ENCODE measurements at regions not wholly inside any gene's neighbourhood (a gene's known extent, or its start where the extent isn't known, plus 50 kb on each side); places are given as distances from the start of the nearest gene placed in this dataset.
"Not testable (repeated sequence)": the region's sequence is repeated elsewhere in the genome, so short reads cannot be mapped to it uniquely, and the experiment has no call there.

DNA sequence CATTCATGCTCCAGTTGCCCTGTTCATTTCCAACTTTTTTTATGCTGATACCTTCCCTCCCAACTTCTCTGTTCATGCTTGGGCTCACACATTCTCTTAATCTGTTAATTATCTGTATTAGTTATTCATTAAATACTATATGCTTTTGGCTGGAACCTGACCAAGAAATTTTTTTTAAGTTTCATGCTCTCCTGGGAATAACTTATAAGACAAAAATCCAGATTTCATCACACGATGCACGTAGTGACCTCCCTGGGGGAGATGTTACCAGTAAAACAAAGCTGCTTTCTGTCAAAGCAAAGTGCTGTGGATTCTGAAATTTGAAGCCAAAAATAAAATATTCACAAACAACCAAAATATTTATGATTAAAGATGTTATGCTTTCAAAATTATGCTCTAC lies 215.0 kb upstream of the USP15 start:
- no peak for DNase-seq (ENCODE audit: low spot score in 2 of 2)
- no peak overlapping the region for H3K4me3 ChIP-seq (ENCODE audit: low read depth, poor library complexity, severe bottlenecking)
- 16 to 54% methylated on average over 2 of the region's 2 CpGs for WGBS, 2 donors
- TF ChIP-seq, protein P1, sequence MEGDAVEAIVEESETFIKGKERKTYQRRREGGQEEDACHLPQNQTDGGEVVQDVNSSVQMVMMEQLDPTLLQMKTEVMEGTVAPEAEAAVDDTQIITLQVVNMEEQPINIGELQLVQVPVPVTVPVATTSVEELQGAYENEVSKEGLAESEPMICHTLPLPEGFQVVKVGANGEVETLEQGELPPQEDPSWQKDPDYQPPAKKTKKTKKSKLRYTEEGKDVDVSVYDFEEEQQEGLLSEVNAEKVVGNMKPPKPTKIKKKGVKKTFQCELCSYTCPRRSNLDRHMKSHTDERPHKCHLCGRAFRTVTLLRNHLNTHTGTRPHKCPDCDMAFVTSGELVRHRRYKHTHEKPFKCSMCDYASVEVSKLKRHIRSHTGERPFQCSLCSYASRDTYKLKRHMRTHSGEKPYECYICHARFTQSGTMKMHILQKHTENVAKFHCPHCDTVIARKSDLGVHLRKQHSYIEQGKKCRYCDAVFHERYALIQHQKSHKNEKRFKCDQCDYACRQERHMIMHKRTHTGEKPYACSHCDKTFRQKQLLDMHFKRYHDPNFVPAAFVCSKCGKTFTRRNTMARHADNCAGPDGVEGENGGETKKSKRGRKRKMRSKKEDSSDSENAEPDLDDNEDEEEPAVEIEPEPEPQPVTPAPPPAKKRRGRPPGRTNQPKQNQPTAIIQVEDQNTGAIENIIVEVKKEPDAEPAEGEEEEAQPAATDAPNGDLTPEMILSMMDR (IDR thresholded peaks at IDR 0.05): no peak
- TF ChIP-seq POLR2A (IDR thresholded peaks at IDR 0.05): no peak
- intact Hi-C loops (cut with DNase I; ENCODE audit: low total_unique reads): no loop called here

DNA sequence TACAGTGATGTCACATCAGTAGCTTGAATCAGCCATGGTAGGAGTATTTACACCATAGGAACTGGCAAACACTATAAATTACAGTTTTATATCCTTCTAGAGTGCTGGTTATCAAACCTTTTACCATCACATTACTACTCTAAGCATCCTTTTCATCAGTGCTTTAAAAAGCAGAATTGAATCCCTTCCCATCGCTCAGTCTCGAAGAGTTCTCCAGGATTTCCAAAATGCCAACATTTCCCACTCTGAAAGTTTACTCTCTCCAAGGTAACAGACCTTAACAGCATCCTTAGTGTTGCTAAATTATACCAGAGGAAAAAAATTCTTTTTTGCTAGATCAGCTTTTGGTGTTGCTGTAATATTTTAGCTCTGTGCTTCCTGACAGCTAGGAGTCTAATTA lies 209.4 kb upstream of the USP15 start:
- WGBS, 2 donors: 95 to 98% methylated on average over 2 of the region's 2 CpGs
- intact Hi-C loops (cut with DNase I; ENCODE audit: low total_unique reads): no loop called here
- TF ChIP-seq, protein P1 (IDR thresholded peaks at IDR 0.05): no peak
- no peak for TF ChIP-seq POLR2A (IDR thresholded peaks at IDR 0.05)
- no peak for DNase-seq (ENCODE audit: low spot score in 2 of 2)
- H3K4me3 ChIP-seq (ENCODE audit: low read depth, poor library complexity, severe bottlenecking): no peak overlapping the region

DNA sequence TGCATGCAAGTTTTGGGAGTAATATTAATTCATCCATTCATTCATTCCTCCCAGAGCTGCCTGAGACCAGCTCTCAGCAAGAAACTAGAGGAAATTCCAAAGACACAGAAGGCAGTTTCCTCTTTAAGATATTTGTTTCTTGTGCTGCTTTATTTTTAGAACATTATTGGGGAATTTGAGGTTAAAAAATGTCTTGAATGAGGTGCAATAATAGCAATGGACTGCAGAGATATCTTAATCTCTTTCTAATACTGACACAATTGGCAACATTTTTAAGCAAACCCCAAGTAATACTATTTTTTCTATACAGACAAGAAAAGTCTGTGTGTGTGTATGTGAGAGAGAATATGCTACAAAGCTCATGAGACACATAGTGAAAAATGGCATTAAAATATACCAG lies 190.2 kb upstream of the USP15 start:
- no peak for DNase-seq (ENCODE audit: low spot score in 2 of 2)
- TF ChIP-seq POLR2A (IDR thresholded peaks at IDR 0.05): no peak
- TF ChIP-seq, protein P1 (IDR thresholded peaks at IDR 0.05): no peak
- intact Hi-C loops (cut with DNase I; ENCODE audit: low total_unique reads): no loop called here
- no peak overlapping the region for H3K4me3 ChIP-seq (ENCODE audit: low read depth, poor library complexity, severe bottlenecking)

DNA sequence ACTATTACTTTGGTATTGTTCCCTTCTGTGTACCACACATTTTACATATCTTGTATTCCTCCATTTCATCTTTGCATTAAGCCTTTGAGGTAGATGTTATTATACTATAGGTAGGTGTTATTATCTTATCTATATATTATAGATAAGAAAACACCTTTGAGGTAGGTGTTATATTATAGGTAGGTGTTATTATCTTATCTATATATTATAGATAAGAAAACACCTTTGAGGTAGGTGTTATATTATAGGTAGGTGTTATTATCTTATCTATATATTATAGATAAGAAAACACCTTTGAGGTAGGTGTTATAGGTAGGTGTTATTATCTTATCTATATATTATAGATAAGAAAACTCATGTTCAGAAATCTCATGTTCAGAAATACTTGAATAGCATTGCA lies 187.0 kb upstream of the USP15 start:
- intact Hi-C loops (cut with DNase I; ENCODE audit: low total_unique reads): not testable (repeated sequence)

DNA sequence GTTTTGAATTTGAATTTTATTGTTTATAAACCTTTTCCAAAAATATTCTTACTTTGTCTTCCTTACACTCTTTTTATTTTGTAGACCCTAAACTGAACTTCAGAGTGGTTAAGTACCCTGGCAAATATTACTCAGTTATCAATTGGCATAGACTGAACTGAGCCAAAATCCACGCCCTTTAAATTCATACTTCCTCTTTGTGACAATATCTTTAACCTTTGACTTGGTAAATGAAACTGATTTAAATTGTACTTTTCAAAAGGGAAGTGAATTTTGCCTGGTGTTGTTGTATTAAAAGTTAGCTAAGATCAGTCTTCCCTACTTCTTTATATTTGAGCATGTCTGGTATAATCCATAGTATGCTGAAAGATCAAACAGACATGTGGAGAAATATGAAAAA lies 184.3 kb upstream of the USP15 start:
- DNase-seq (ENCODE audit: low spot score in 2 of 2): no peak
- intact Hi-C loops (cut with DNase I; ENCODE audit: low total_unique reads): no loop called here
- TF ChIP-seq, protein P1 (IDR thresholded peaks at IDR 0.05): no peak
- TF ChIP-seq POLR2A (IDR thresholded peaks at IDR 0.05): no peak
- no peak overlapping the region for H3K4me3 ChIP-seq (ENCODE audit: low read depth, poor library complexity, severe bottlenecking)
- WGBS, 2 donors: 64 to 65% methylated on average over 1 of the region's 1 CpG

More for the DNA sequence above, 187.0 kb upstream of the USP15 start:
- H3K4me3 ChIP-seq (ENCODE audit: low read depth, poor library complexity, severe bottlenecking); DNase-seq (ENCODE audit: low spot score in 2 of 2): not testable (repeated sequence)

DNA sequence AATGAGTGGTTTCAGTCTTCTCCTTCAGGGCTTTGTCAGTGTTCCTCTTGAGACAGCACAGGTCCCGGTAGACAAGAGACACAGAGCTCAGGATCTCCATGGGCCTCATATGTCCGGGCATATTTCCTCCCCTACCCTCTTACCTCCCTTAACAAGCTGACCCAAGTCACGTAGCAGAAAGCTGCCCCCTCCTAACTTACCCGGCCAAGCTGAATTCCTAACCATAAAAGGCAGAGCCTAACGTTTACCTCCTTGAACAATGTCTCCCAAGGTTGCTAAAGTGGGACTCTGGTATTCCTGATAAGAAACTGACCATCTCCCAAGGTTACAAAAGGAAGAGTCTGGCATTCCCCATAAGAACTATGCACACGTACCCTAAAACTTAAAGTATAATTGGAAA lies 182.2 kb upstream of the USP15 start:
- TF ChIP-seq, protein P1 (IDR thresholded peaks at IDR 0.05): no peak
- TF ChIP-seq POLR2A (IDR thresholded peaks at IDR 0.05): no peak
- intact Hi-C loops (cut with DNase I; ENCODE audit: low total_unique reads): no loop called here
- WGBS, 2 donors: 73 to 78% methylated on average over 6 of the region's 6 CpGs
- H3K4me3 ChIP-seq (ENCODE audit: low read depth, poor library complexity, severe bottlenecking): no peak overlapping the region
- no peak for DNase-seq (ENCODE audit: low spot score in 2 of 2)
